GM10248 (cell line): ENCODE measurements at regions not wholly inside any gene's neighbourhood (a gene's known extent, or its start where the extent isn't known, plus 50 kb on each side); places are given as distances from the start of the nearest gene placed in this dataset.

ENCODE experiments used
- CTCF ChIA-PET: fragments of 300-600 bp; sonication (Branson Sonifier 250); formaldehyde crosslinking; extraction: SDS; loops from one replicate; lab custom pipeline; 2021; ENCODE audit warnings: antibody characterized with exemption; lab: Yijun Ruan, JAX
- POLR2A ChIA-PET: fragments of 350-650 bp; sonication (Branson Sonifier 250); formaldehyde crosslinking; extraction: SDS; loops from one replicate; lab custom pipeline; 2020; ENCODE audit warnings: antibody characterized with exemption; lab: Yijun Ruan, JAX
- DNase-seq: peaks from one replicate; pipeline ENCODE4 v3.0.0; 2012; ENCODE audit errors: extremely low spot score
- TF ChIP-seq, protein P1 (sequence below): IDR thresholded peaks from 2 replicates; pipeline ENCODE4 v1.5.1; 2012; ENCODE audit warnings: mild to moderate bottlenecking, low read depth; ENCODE audit errors: extremely low read depth, missing control alignments, control extremely low read depth

DNA sequence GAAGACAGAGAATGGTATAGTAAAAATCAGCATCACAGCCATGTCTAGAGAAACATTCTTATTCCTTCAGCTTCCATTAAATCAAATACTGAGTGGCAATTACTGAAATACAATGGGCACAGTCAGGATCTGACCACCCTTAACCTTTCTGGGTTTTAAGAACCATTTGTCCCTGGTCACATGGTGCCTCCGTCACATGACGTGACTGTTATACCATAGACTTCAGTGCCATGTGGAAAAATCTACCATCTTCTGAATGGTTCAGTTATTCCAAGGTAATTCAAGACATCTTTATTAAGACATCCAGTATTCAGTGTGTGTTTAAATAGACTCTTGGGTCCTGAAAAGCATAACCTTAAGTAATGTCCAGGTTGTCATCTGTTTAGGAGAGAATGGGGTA lies 553.1 kb upstream of the FLRT2 start:
- ChIA-PET POLR2A (no interaction called here), CTCF (no interaction called here)
- TF ChIP-seq, protein P1, sequence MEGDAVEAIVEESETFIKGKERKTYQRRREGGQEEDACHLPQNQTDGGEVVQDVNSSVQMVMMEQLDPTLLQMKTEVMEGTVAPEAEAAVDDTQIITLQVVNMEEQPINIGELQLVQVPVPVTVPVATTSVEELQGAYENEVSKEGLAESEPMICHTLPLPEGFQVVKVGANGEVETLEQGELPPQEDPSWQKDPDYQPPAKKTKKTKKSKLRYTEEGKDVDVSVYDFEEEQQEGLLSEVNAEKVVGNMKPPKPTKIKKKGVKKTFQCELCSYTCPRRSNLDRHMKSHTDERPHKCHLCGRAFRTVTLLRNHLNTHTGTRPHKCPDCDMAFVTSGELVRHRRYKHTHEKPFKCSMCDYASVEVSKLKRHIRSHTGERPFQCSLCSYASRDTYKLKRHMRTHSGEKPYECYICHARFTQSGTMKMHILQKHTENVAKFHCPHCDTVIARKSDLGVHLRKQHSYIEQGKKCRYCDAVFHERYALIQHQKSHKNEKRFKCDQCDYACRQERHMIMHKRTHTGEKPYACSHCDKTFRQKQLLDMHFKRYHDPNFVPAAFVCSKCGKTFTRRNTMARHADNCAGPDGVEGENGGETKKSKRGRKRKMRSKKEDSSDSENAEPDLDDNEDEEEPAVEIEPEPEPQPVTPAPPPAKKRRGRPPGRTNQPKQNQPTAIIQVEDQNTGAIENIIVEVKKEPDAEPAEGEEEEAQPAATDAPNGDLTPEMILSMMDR: no peak
- DNase-seq: no peak

DNA sequence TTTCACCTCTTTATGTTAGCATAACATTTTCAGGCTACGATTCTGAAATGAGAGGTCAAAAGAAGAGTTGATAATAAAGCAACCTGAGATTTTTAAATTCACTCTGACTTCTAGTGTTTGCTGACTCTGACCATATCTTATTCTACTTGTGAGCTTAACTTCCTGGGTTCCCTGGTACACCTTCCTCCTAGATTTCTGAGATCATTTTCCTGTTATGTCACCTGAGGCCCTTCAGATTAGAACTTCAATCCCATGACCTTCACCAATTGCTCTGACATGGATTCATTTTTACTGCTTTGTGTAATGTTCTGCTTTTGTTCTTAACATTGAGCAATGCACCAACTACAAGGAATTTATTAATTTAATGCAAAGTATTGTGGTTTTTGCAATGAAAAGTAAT lies 542.9 kb upstream of the FLRT2 start:
- ChIA-PET POLR2A (no interaction called here), CTCF (no interaction called here)
- TF ChIP-seq, protein P1: no peak
- DNase-seq: no peak

DNA sequence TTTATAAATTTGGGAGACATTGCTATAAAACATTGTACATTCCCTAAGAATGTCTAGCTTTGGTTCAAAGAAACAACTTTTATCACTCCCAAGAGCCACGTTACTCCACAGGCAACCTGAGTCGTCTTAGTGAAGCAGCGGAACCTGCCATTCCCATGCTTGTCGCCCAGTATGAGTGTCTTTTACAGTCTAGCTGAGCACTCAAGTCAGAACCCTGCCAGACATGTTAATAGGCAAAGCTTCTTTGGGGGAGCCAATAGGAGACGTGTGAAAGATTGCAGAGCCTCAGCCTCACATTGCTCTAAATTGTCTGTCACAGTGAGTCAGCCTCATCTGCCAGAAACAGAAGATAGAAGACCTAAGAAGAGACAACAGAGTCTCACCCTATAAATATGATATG lies 541.6 kb upstream of the FLRT2 start:
- no peak for DNase-seq
- CTCF ChIA-PET: no interaction called here
- TF ChIP-seq, protein P1: no peak
- POLR2A ChIA-PET: no interaction called here

DNA sequence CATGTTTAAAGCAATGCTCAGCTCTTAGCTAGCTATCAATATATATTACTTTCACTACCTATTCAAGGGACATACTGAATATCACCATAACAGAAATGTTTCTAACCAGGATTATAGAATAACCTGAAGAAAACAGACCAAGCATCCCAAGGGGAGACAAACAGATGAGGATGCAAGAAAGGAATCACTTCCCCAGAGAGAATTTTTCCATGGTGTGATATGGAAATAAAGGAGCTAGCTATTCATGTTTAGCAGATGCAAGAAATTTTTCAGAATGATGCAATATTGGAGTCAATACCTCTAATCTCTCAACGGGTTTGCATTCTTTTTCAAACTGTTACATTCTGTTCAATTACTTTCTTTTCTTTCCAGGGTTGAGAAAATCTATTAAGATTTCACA lies 538.9 kb upstream of the FLRT2 start:
- DNase-seq: no peak
- ChIA-PET CTCF (no interaction called here), POLR2A (interaction anchor here (0.7 kb wide), 1 partner anchor 1483 kb away, joined by 3 read pairs; no protein-coding TSS in a partner anchor)
- TF ChIP-seq, protein P1: no peak

DNA sequence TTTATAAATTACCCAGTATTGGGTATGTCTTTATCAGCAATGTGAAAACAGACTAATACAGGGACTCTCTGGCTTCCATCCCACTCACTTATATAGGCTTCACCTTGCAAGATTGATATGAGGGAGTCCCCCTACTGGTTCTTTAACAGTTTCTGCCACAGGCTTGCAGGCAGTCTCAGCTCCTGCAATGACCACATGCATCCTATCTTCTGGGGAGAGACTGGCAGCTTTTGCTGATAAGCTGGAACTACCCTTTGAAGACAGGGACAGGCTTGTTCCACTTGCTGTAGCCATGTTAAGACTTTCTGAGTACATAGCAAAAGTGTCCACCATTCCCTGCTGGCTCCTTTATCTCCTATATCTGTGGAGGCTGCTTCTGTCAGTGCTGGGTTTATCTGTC lies 531.7 kb upstream of the FLRT2 start:
- no peak for DNase-seq
- ChIA-PET POLR2A (no interaction called here), CTCF (interaction anchor here (1.3 to 1.7 kb wide), 2 partner anchors 12 to 26 kb away, joined by 3 to 5 read pairs; no protein-coding TSS in a partner anchor)
- TF ChIP-seq, protein P1: no peak

DNA sequence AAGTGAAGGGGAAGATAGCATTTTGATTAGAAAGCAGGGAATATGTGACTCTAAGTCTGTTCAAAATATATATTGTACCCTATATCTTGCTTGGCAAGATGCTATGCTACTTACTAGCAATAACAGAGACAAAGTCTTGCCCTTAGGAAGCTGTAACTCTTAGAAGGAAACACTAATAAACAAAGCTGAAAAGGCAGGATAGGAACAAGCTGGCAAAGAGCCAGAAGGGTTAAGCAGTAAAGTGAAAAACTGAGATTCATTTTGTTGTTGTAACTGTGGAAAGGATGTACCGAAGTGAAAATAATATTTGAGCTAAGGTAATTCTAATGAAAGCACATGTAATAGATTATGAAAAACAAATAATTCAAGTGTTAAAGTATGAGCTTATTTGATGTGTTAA lies 527.1 kb upstream of the FLRT2 start:
- ChIA-PET CTCF (no interaction called here), POLR2A (no interaction called here)
- TF ChIP-seq, protein P1: no peak
- no peak for DNase-seq

DNA sequence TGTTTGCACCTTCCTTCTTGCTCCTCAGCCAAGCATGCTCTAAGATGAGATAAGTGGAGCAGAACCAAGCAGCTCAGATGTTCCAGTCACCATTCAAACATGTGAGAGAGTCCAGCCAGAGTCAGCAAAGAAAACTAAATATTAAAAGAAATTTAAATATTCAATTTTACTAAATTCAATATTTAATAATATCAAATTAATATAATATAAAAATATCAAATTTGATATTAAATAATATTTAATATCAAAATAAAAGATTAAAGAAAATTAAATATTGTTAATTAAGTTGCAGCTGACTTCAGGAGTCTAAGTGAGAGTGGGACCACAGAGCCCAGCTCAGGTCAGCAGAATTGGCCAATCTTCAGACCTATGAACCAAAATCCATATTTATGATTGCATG lies 526.1 kb upstream of the FLRT2 start:
- TF ChIP-seq, protein P1: no peak
- ChIA-PET CTCF (interaction anchor here (0.9 kb wide), 1 partner anchor 25 kb away, joined by 3 read pairs; no protein-coding TSS in a partner anchor), POLR2A (no interaction called here)
- DNase-seq: no peak
